Duodenal mucosa (tissue), 2 donors: ENCODE measurements at regions not wholly inside any gene's neighbourhood (a gene's known extent, or its start where the extent isn't known, plus 50 kb on each side); places are given as distances from the start of the nearest gene placed in this dataset.
"Not testable (repeated sequence)": the region's sequence is repeated elsewhere in the genome, so short reads cannot be mapped to it uniquely, and the experiment has no call there.

Source experiments
- H3K27ac ChIP-seq: one replicate; pipeline ENCODE4 v1.7.0; 2013; ENCODE audit warnings: low read depth, low read length
- H3K27me3 ChIP-seq, 2 donors: one replicate each; pipeline ENCODE4 v1.7.0; 2013; ENCODE audit warnings: low read length in 2 of 2, control low read depth in 1 of 2; ENCODE audit not compliant: insufficient read depth in 2 of 2, control insufficient read depth in 1 of 2
- H3K36me3 ChIP-seq, 2 donors: one replicate each; pipeline ENCODE4 v1.7.0; 2013; ENCODE audit warnings: low read length in 2 of 2, control low read depth in 1 of 2; ENCODE audit not compliant: insufficient read depth in 2 of 2, control insufficient read depth in 1 of 2
- H3K4me1 ChIP-seq, 2 donors: one replicate each; pipeline ENCODE4 v1.7.0; 2013; ENCODE audit warnings: low read length in 2 of 2, control low read depth in 1 of 2; ENCODE audit not compliant: insufficient read depth in 2 of 2, control insufficient read depth in 1 of 2
- H3K4me3 ChIP-seq, 2 donors: one replicate each; pipeline ENCODE4 v1.7.0; 2013; ENCODE audit warnings: low read length in 2 of 2, low read depth in 1 of 2
- H3K9ac ChIP-seq, 2 donors: one replicate each; pipeline ENCODE4 v1.7.0; 2013; ENCODE audit warnings: low read length in 2 of 2, low read depth in 1 of 2
- H3K9me3 ChIP-seq, 2 donors: one replicate each; pipeline ENCODE4 v1.7.0; 2013; ENCODE audit warnings: low read length in 2 of 2, control low read depth in 1 of 2; ENCODE audit not compliant: control insufficient read depth in 1 of 2

DNA sequence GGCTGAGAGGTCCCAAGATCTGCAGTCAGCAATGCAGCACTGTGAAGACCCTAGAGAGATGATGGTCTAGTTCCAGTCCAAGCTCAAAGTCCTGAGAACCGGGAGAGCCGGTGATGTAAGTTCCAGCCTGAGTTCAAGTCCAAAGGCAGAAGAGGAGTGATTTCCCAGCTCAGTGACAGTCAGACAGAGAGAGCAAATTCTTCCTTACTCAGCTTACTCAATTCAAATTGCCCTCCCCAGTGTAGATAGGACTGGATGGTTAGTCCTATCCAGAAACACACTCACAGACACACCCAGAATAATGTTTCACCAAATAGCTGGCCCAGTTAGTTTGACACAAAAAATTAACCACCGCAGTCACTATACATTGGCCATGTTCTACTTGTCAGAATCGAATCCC lies 185.5 kb upstream of the MYO3A start:
- H3K9ac ChIP-seq: no peak overlapping the region
- H3K36me3 ChIP-seq: no peaks in the 10 kb centered on the region
- no peaks in the 10 kb centered on the region for H3K9me3 ChIP-seq
- no peak overlapping the region for H3K27ac ChIP-seq
- no peaks in the 10 kb centered on the region for H3K4me1 ChIP-seq
- H3K27me3 ChIP-seq: no peaks in the 10 kb centered on the region
- no peak overlapping the region for H3K4me3 ChIP-seq

DNA sequence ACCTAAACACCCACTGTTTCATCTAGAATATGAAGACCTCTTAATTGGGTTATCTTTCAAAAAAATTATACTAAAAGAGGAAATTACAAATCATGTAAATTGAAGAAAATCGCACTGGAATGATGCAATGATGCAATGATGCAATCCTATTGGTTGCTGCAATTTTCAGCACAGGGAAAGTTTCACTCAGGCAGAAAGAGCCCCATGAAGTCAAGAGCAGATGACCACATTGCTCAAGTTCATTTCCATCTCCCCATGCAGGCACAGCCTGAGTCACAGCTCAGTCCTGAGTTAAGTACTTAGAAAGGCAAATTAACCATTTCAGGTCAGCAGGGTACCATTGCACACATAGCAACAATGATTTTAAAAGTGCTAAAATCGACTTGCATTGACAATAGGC lies 180.3 kb upstream of the MYO3A start:
- H3K9me3 ChIP-seq: no peaks in the 10 kb centered on the region
- no peaks in the 10 kb centered on the region for H3K36me3 ChIP-seq
- H3K27ac ChIP-seq: no peak overlapping the region
- no peak overlapping the region for H3K9ac ChIP-seq
- H3K27me3 ChIP-seq: no peaks in the 10 kb centered on the region
- H3K4me1 ChIP-seq: no peaks in the 10 kb centered on the region
- no peak overlapping the region for H3K4me3 ChIP-seq

DNA sequence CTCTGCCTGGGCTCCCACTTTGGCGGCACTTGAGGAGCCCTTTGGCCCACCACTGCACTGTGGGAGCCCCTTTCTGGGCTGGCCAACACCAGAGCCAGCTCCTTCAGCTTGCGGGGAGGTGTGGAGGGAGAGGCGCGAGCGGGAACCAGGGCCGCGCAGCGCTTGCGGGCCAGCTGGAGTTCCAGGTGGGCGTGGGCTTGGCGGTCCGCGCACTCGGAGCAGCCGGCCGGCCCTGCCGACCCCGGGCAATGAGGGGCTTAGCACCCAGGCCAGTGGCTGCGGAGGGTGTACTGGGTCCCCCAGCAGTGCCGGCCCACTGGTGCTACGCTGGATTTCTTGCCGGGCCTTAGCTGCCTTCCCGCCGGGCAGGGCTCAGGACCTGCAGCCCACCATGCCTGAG lies 178.2 kb upstream of the MYO3A start:
- not testable (repeated sequence) for H3K36me3 ChIP-seq, H3K27me3 ChIP-seq, H3K27ac ChIP-seq, H3K9ac ChIP-seq, H3K9me3 ChIP-seq, H3K4me1 ChIP-seq, H3K4me3 ChIP-seq

DNA sequence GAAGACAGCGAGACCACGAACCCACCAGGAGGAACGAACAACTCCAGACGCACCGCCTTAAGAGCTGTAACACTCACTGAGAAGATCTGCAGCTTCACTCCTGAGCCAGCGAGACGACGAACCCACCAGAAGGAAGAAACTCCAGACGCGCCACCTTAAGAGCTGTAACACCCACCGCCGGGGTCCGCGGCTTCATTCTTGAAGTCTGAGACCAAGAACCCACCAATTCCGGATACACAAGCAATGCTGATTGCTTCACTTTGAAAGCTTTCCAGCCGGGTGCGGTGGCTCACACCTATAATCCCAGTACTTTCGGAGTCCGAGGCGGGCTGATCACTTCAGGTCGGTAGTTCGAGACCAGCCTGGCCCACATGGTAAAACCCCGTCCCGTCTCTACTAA lies 177.2 kb upstream of the MYO3A start:
- Histone ChIP-seq H3K9me3 (no peaks in the 10 kb centered on the region), H3K27ac (no peak overlapping the region), H3K4me1 (no peaks in the 10 kb centered on the region), H3K36me3 (no peaks in the 10 kb centered on the region), H3K4me3 (no peak overlapping the region), H3K9ac (no peak overlapping the region), H3K27me3 (no peaks in the 10 kb centered on the region)

DNA sequence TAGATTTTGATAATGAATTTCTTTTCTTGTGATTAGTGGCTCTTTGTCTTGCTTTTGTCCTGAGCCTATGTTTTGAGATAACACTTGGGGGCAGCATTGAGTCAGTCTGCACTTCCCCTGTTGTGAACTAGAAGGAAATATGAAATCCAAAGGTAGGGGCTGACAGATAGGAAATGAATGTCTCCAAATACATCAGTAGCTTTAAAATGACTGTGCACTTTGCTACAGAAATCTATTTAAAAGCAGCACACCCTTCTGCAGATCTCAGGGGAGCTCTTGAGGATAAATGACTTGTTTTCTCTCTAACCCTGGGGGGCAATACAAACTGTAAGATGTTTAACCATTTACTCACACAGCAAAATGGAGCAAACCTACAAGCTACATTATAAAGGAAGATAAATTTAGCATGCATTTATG lies 176.0 kb upstream of the MYO3A start:
- Histone ChIP-seq H3K27me3 (no peaks in the 10 kb centered on the region), H3K4me1 (no peaks in the 10 kb centered on the region), H3K4me3 (no peak overlapping the region), H3K9me3 (no peaks in the 10 kb centered on the region), H3K27ac (no peak overlapping the region), H3K9ac (no peak overlapping the region), H3K36me3 (no peaks in the 10 kb centered on the region)

DNA sequence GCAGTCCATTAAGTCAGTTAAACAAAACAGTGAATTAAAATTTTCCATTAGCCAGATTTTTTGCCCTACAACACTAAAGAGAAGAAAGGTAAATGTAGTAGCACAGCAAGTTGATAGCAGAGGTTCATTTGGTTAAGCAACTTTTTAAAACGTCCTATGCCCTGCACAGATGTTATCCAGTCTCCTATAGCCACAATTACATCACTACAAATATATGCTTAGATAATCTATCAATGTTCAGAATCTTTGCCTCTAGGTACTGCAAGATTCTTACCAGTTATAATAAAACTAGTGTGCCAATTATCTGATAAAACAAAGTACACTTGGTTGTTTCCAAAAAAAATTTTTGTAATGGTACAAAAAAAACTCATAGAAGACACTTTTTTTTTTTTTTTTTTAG lies 175.5 kb upstream of the MYO3A start:
- no peak overlapping the region for H3K27ac ChIP-seq
- no peaks in the 10 kb centered on the region for H3K27me3 ChIP-seq
- no peaks in the 10 kb centered on the region for H3K36me3 ChIP-seq
- no peak overlapping the region for H3K4me3 ChIP-seq
- H3K9ac ChIP-seq: no peak overlapping the region
- no peaks in the 10 kb centered on the region for H3K4me1 ChIP-seq
- no peaks in the 10 kb centered on the region for H3K9me3 ChIP-seq

DNA sequence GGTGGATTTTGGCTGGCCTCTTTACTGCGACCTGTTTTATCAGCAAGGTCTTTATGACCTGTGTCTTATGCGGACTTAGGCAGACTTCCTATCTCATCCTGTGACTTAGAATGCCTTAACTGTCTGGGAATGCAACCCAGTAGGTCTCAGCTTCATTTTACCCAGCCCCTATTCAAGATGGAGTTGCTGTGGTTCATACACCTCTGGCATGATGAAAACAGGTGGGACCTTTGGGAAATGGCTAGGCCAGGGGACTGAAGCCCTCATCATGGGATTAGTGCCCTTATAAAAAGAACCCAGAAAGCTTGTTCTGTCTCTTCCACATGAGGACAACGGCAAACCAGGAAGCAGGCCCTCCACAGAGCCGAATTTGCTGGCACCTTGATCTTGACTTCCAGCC lies 172.1 kb upstream of the MYO3A start:
- Histone ChIP-seq H3K36me3 (no peaks in the 10 kb centered on the region), H3K4me3 (no peak overlapping the region), H3K9ac (no peak overlapping the region), H3K27ac (no peak overlapping the region), H3K27me3 (peaks cover 0 to 4% of the 10 kb centered on the region in 2 donors), H3K9me3 (no peaks in the 10 kb centered on the region), H3K4me1 (no peaks in the 10 kb centered on the region)

DNA sequence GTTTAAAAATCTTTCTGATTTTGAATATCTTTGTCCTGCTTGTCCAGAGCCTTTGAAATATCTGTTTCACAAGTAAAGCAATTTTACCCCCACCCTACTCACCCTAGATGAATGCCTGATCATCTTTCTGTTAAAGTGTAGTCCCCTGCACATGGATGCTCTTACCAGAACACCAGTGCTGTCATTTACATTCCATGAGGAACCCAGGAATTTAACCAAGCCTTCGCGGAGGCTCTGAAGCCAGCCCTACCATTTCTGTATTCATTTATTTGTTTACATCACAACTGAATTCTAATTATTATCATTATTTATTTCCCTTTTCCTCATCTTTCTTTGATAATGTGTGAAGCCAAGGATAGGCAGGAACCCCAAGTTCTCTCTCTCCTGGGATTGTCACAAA lies 167.8 kb upstream of the MYO3A start:
- H3K36me3 ChIP-seq: no peaks in the 10 kb centered on the region
- no peak overlapping the region for H3K9ac ChIP-seq
- H3K27ac ChIP-seq: no peak overlapping the region
- no peaks in the 10 kb centered on the region for H3K4me1 ChIP-seq
- no peaks in the 10 kb centered on the region for H3K9me3 ChIP-seq
- H3K27me3 ChIP-seq: peaks cover 0 to 4% of the 10 kb centered on the region in 2 donors
- no peak overlapping the region for H3K4me3 ChIP-seq

DNA sequence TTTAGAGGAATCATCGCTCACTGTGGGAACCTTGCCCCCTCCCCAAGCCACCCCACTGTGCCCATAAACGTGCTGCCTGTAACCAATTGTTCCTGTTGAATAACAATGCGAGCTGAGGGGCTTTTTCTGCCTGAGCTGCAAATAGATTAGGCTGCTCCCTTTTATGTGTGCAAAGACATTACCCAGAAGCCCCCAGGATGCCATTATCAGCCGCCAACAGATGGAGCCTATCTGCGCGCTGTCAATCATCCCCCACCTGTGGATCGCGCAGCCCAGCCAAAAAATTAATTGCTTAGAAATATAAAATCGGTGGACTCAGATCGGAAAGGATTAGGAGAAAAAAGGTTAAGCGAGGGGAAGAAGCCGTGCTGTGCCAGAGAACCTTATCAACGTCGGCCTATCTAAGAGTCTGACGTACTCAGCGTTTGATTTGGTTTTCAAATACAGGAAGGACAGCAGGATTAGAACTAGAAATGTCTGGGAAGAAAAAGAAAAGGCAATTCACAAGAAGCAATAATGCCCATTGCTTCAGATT lies 167.3 kb upstream of the MYO3A start:
- no peak overlapping the region for H3K27ac ChIP-seq
- H3K27me3 ChIP-seq: peaks cover 0 to 4% of the 10 kb centered on the region in 2 donors
- no peak overlapping the region for H3K9ac ChIP-seq
- H3K36me3 ChIP-seq: no peaks in the 10 kb centered on the region
- no peaks in the 10 kb centered on the region for H3K4me1 ChIP-seq
- H3K4me3 ChIP-seq: no peak overlapping the region
- H3K9me3 ChIP-seq: no peaks in the 10 kb centered on the region

DNA sequence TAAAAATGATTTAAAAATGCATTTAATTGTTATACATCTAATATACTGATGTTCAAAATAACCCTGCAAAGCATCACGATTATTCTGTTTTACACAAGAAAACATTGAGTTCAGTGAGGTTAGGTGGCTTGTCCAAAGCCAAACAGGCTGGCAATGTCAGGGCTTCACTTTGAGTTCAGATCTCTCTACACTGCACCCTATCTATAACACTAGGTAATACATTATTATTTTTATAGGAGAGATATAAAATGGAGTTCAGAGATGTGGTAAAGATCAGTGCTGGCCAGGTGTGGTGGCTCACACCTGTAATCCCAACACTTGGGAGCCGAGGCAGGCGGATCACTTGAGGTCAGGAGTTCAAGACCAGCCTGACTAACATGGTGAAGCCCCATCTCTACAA lies 165.9 kb upstream of the MYO3A start:
- H3K4me3 ChIP-seq: no peak overlapping the region

DNA sequence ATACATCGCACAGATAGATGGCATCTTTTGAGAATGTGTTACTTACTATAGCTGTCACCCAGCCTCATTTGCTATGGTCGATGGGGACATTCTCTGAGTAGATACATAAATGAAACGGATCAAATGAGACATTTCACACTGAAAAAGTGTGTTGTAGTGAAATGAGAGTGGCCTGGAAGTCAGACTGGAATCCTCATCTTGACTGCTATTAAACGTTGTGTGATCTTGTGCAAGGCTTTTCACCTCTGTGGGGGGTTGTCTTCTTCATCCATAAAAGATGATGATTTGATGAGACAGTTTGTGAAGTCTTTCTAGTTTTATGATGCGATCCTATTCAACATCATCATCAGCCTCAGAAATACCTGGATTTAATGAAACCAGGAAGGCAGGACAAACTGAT lies 155.4 kb upstream of the MYO3A start:
- H3K4me1 ChIP-seq: no peaks in the 10 kb centered on the region
- H3K9me3 ChIP-seq: no peaks in the 10 kb centered on the region
- no peak overlapping the region for H3K4me3 ChIP-seq
- H3K27ac ChIP-seq: no peak overlapping the region
- H3K36me3 ChIP-seq: no peaks in the 10 kb centered on the region
- H3K9ac ChIP-seq: no peak overlapping the region
- H3K27me3 ChIP-seq: no peaks in the 10 kb centered on the region

More for the DNA sequence above, 165.9 kb upstream of the MYO3A start:
- Histone ChIP-seq H3K27ac (no peak overlapping the region), H3K36me3 (no peaks in the 10 kb centered on the region), H3K9me3 (no peaks in the 10 kb centered on the region), H3K27me3 (peaks cover 0 to 4% of the 10 kb centered on the region in 2 donors), H3K9ac (no peak overlapping the region), H3K4me1 (no peaks in the 10 kb centered on the region)
